ENCODE measurements at regions not wholly inside any gene's neighbourhood (a gene's known extent, or its start where the extent isn't known, plus 50 kb on each side); places are given as distances from the start of the nearest gene placed in this dataset.

DNA sequence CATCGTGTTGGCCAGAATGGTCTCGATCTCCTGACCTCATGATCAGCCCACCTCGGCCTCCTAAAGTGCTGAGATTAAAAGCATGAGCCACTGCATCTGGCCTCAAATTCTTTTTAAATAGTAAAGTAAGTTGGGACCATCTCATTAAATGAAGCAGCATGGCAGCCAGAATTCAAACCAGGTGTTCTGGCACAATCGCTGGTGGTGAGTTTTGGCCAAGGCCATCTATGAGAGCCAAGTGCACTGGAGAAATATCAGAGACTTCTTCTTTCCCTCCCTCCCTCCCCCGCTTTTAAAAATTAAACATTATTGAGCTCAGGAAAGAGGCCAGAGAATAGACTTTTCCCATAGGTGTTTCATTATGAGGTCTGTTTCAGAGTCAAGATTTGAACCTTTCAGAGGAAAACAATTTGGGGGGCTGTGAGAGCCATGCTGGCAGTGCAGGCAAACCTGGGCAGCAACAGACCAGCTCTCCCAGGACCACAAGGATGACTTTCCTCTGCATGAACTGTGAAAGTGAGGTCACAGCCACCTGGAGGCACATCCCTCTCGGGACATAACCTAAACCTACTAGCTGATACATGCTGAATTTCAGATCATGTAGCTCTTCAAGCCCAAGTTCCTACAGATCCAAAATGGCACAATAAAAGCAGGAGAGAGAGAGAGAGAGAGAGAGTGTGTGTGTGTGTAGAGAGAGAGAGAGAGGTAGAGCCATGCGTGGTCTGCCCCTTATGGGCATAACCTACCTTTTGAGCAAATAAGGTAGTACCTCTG is 94.6 kb upstream of the DMRT1 start:
- no peak for TF ChIP-seq CTCF (IDR thresholded peaks at IDR 0.05 in 4 of 5, conservative IDR thresholded peaks at IDR 0.05 in 1 of 5)
- no peak for TF ChIP-seq POLR2A (IDR thresholded peaks at IDR 0.05)
